Astrocyte of the hippocampus (primary cell): ENCODE measurements at regions not wholly inside any gene's neighbourhood (a gene's known extent, or its start where the extent isn't known, plus 50 kb on each side); places are given as distances from the start of the nearest gene placed in this dataset.

Source experiments
- DNase-seq: peaks from one replicate; pipeline ENCODE4 v3.0.0; 2011; ENCODE audit warnings: low read depth, low spot score

- no peak for DNase-seq
Observed at GRCh38 chr3:27861046-27862036, 139.2 kb upstream of the EOMES start.

GRCh38 chr3:27865731-27866130 is 143.6 kb upstream of the EOMES start:
- DNase-seq: no peak

GRCh38 chr3:27869152-27869551 is 147.0 kb upstream of the EOMES start:
- DNase-seq: no peak

- peak; percentile 83 for DNase-seq
Observed at GRCh38 chr3:27877061-27878013, 155.2 kb upstream of the EOMES start.

- DNase-seq: no peak
Observed at GRCh38 chr3:27878014-27878383, 155.9 kb upstream of the EOMES start.

- DNase-seq: no peak
Observed at GRCh38 chr3:27880969-27881892, 159.1 kb upstream of the EOMES start.

GRCh38 chr3:27883266-27883665 is 161.1 kb upstream of the EOMES start:
- DNase-seq: no peak

GRCh38 chr3:27885641-27886040 is 163.5 kb upstream of the EOMES start:
- DNase-seq: no peak

GRCh38 chr3:27888562-27888961 is 166.4 kb upstream of the EOMES start:
- no peak for DNase-seq

- DNase-seq: no peak
Observed at GRCh38 chr3:27889745-27890144, 167.6 kb upstream of the EOMES start.

GRCh38 chr3:27900316-27900715 is 178.2 kb upstream of the EOMES start:
- no peak for DNase-seq

- DNase-seq: no peak
Observed at GRCh38 chr3:27903446-27903845, 181.3 kb upstream of the EOMES start.

GRCh38 chr3:27905625-27906024 is 183.5 kb upstream of the EOMES start:
- DNase-seq: no peak

GRCh38 chr3:27907148-27907547 is 185.0 kb upstream of the EOMES start:
- no peak for DNase-seq

GRCh38 chr3:27907929-27908328 is 185.8 kb upstream of the EOMES start:
- peak; percentile 9 for DNase-seq

GRCh38 chr3:27910456-27910855 is 188.3 kb upstream of the EOMES start:
- peak; percentile 36 for DNase-seq

- no peak for DNase-seq
Observed at GRCh38 chr3:27914199-27914598, 192.1 kb upstream of the EOMES start.

- DNase-seq: no peak
Observed at GRCh38 chr3:27923349-27924068, 201.4 kb upstream of the EOMES start.

- DNase-seq: no peak
Observed at GRCh38 chr3:27927882-27928281, 205.8 kb upstream of the EOMES start.

- no peak for DNase-seq
Observed at GRCh38 chr3:27930052-27930602, 208.0 kb upstream of the EOMES start.
